ENCODE measurements at regions not wholly inside any gene's neighbourhood (a gene's known extent, or its start where the extent isn't known, plus 50 kb on each side); places are given as distances from the start of the nearest gene placed in this dataset.

DNA sequence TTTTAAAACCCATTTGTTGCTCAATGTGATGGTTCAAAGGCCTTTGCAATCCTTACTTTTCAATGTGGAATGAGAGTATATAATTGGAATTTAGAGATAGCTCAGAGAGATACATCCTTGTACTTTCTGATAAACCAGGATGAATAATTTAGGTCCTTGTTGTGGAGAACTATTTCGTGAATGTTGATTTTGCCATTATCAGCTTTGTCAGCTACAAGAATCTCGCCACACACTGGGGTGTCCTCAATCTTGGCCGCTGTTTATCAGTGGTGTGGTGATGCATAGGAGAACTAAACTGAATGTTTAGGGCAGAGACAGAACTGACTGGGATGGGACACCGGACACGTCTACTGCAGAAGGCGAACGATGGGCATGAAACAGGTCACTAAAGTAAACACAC is 111.2 kb upstream of the SLC35B3 start:
- TF ChIP-seq POLR2AphosphoS5 (IDR thresholded peaks at IDR 0.05; ENCODE audit: insufficient read depth in 1 of 2, low read depth in 1 of 2): no peak
- no peak for TF ChIP-seq POLR2A (IDR thresholded peaks at IDR 0.05)

Measured in vagina (tissue), 2 donors.